ENCODE measurements at regions not wholly inside any gene's neighbourhood (a gene's known extent, or its start where the extent isn't known, plus 50 kb on each side); places are given as distances from the start of the nearest gene placed in this dataset.

GRCh38 chr2:18803141-18803939, 214.0 kb upstream of the NT5C1B start:
- TF ChIP-seq ATF3 (IDR thresholded peaks at IDR 0.05) (no peak), FOXA1 (IDR thresholded peaks at IDR 0.05) (no peak), CTCF (IDR thresholded peaks at IDR 0.05; ENCODE audit: low read depth, low read length, missing input control) (no peak), NR2F2 (IDR thresholded peaks at IDR 0.05) (no peak), HNF4A (conservative IDR thresholded peaks at IDR 0.05) (no peak), HNF4G (IDR thresholded peaks at IDR 0.05) (no peak), RAD21 (IDR thresholded peaks at IDR 0.05) (no peak), JUND (IDR thresholded peaks at IDR 0.05) (no peak), SP1 (IDR thresholded peaks at IDR 0.05) (no peak), GABPA (IDR thresholded peaks at IDR 0.05 in 1 of 2, conservative IDR thresholded peaks at IDR 0.05 in 1 of 2) (no peak), YY1 (IDR thresholded peaks at IDR 0.05) (no peak), EGR1 (IDR thresholded peaks at IDR 0.05; ENCODE audit: low read depth in 2 of 2) (no peak), RXRA (IDR thresholded peaks at IDR 0.05) (no peak), FOXA2 (IDR thresholded peaks at IDR 0.05) (no peak), MAX (IDR thresholded peaks at IDR 0.05) (no peak), TAF1 (conservative IDR thresholded peaks at IDR 0.05) (no peak)
- TF ChIP-seq, protein P1, sequence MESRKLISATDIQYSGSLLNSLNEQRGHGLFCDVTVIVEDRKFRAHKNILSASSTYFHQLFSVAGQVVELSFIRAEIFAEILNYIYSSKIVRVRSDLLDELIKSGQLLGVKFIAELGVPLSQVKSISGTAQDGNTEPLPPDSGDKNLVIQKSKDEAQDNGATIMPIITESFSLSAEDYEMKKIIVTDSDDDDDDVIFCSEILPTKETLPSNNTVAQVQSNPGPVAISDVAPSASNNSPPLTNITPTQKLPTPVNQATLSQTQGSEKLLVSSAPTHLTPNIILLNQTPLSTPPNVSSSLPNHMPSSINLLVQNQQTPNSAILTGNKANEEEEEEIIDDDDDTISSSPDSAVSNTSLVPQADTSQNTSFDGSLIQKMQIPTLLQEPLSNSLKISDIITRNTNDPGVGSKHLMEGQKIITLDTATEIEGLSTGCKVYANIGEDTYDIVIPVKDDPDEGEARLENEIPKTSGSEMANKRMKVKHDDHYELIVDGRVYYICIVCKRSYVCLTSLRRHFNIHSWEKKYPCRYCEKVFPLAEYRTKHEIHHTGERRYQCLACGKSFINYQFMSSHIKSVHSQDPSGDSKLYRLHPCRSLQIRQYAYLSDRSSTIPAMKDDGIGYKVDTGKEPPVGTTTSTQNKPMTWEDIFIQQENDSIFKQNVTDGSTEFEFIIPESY (IDR thresholded peaks at IDR 0.05) = no peak
- TF ChIP-seq, protein P2, sequence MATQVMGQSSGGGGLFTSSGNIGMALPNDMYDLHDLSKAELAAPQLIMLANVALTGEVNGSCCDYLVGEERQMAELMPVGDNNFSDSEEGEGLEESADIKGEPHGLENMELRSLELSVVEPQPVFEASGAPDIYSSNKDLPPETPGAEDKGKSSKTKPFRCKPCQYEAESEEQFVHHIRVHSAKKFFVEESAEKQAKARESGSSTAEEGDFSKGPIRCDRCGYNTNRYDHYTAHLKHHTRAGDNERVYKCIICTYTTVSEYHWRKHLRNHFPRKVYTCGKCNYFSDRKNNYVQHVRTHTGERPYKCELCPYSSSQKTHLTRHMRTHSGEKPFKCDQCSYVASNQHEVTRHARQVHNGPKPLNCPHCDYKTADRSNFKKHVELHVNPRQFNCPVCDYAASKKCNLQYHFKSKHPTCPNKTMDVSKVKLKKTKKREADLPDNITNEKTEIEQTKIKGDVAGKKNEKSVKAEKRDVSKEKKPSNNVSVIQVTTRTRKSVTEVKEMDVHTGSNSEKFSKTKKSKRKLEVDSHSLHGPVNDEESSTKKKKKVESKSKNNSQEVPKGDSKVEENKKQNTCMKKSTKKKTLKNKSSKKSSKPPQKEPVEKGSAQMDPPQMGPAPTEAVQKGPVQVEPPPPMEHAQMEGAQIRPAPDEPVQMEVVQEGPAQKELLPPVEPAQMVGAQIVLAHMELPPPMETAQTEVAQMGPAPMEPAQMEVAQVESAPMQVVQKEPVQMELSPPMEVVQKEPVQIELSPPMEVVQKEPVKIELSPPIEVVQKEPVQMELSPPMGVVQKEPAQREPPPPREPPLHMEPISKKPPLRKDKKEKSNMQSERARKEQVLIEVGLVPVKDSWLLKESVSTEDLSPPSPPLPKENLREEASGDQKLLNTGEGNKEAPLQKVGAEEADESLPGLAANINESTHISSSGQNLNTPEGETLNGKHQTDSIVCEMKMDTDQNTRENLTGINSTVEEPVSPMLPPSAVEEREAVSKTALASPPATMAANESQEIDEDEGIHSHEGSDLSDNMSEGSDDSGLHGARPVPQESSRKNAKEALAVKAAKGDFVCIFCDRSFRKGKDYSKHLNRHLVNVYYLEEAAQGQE (IDR thresholded peaks at IDR 0.05) = no peak
- no peak overlapping the region for H3K27ac ChIP-seq (ENCODE audit: low read depth in 1 of 2, low read length in 2 of 2)
- peaks cover 0 to 8% (median 3%) of the 10 kb centered on the region in 4 donors for H3K4me1 ChIP-seq (ENCODE audit: control insufficient read depth in 4 of 4, insufficient read depth in 4 of 4, low read length in 3 of 4)
- no peaks in the 10 kb centered on the region for H3K36me3 ChIP-seq (ENCODE audit: control insufficient read depth in 4 of 4, insufficient read depth in 3 of 4, low read depth in 1 of 4, low read length in 3 of 4)
- H3K9ac ChIP-seq (ENCODE audit: low read depth in 1 of 2, low read length in 2 of 2) = no peak overlapping the region
- H3K9me3 ChIP-seq (ENCODE audit: control insufficient read depth in 4 of 4, low read length in 3 of 4) = no peaks in the 10 kb centered on the region
- no peaks in the 10 kb centered on the region for H3K27me3 ChIP-seq (ENCODE audit: control insufficient read depth in 4 of 4, insufficient read depth in 4 of 4, low read length in 3 of 4)
- no peak overlapping the region for H3K4me3 ChIP-seq (ENCODE audit: low read depth in 1 of 3, low read length in 3 of 3)
- WGBS = 80% methylated on average over 2 of the region's 2 CpGs
- no peak for DNase-seq (ENCODE audit: low spot score)

All from liver (tissue), 8 donors.